GF-D8 (cell line): ENCODE measurements at regions not wholly inside any gene's neighbourhood (a gene's known extent, or its start where the extent isn't known, plus 50 kb on each side); places are given as distances from the start of the nearest gene placed in this dataset.
"Not testable (repeated sequence)": the region's sequence is repeated elsewhere in the genome, so short reads cannot be mapped to it uniquely, and the experiment has no call there.

Experiments
- DNase-seq: peaks from one replicate; lab custom pipeline; 2025; lab: John Stamatoyannopoulos, UW

DNA sequence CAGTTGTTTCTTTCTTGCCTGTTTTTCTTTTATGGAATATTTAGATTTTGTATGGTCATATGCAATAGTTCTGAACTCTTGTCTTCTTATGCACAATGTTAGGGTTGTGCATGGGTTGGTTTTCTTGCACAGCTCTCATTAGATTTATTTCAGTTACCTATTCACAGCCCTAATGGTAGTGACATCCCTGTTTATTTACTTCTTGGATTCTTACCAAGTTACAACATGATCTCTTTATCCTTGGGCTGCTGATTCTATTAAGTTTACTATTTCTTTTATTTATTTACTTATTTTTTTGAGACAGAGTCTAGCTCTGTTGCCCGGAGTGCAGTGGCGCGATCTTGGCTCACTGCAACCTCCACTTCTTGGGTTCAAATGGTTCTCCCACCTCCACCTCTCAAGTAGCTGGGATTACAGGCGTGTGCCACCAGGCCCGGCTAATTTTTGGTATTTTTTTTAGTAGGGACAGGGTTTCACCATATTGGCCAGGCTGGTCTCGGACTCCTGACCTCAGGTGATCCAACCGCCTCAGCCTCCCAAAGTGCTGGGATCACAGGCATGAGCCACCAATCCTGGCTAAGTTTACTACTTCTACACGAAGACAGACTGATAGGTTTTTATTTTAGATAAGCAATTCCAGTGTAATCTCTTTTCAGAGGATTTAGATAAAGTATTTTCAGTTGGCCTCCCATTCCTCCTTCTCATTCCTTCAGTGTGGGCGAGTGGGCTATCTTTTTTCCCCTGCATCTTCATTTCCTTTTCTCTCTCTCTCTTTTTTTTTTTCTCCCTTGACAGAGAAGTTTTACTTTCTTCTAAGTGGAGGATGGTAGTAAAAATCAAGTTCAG, 395.1 kb upstream of the RGS6 start:
- no peak for DNase-seq

- DNase-seq, result no peak
These were observed 393.9 kb upstream of the RGS6 start for GRCh38 chr14:71538288-71538687.

GRCh38 chr14:71538938-71539649, 393.1 kb upstream of the RGS6 start:
- no peak for DNase-seq

DNA sequence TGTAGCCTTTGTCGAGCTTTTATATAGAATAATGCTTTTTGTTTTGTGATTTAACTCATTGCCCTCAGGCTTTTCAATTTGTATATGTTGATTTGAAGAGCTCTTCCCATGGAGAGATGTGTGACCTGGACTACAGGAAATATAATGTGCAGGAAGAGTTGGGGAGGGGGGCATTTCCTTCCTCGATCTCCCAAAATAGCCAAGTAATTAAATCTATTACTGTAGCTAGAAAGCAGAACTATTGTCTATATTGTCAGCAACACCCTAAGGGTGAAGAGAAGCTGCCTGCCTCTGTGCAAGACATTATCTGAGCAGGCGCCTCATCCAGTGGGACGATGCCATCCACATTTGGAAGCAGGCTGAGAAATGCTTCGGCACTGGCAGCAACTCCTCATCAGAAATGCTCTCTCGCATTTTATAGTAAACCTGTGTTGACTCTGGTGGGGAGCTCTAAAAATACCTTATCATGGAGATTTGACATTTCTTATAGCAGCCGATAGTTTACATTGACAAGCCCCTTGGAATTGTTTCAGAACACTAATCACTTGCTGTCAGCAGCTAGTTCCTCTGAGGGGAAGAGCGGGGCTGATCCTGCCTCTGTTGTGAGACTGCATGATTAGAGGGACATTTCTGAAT, 392.5 kb upstream of the RGS6 start:
- no peak for DNase-seq

- DNase-seq, result no peak
These were observed 391.0 kb upstream of the RGS6 start for GRCh38 chr14:71541271-71541670.

GRCh38 chr14:71541973-71542690, 390.1 kb upstream of the RGS6 start:
- DNase-seq, result no peak

DNA sequence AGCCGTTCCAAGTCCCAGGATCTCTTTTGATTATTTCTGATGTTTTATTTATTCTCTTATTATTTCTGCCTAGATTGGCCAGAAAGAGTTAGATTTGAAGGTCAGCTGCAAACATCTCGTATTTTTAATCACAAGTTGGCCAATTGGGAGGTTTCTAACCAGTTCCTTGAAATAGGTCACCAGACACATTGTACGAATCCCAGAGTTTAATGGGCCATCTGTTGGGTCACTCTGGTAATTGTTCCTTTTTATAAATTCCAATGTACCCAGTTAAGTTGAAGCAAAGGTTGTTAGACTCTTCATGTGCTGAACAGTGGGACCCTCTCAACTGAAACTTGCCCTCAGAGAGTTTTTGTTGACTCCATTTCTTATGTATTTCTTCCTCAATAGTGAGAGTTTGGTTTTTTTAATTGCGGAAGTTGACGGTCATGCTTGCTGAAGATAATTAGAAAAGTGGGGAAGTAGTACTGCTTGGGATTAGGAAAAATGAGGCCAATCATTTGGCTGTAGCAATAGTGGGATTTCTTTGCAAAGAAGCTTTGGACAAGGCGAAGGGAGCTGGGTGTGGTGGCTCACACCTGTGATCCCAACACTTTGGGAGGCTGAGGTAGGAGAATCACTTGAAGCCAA, 382.7 kb upstream of the RGS6 start:
- no peak for DNase-seq

- no peak for DNase-seq
These were observed 381.9 kb upstream of the RGS6 start for GRCh38 chr14:71550367-71550766.

GRCh38 chr14:71551291-71551950, 380.8 kb upstream of the RGS6 start:
- DNase-seq, result no peak

GRCh38 chr14:71552809-71553208, 379.4 kb upstream of the RGS6 start:
- DNase-seq, result no peak

DNA sequence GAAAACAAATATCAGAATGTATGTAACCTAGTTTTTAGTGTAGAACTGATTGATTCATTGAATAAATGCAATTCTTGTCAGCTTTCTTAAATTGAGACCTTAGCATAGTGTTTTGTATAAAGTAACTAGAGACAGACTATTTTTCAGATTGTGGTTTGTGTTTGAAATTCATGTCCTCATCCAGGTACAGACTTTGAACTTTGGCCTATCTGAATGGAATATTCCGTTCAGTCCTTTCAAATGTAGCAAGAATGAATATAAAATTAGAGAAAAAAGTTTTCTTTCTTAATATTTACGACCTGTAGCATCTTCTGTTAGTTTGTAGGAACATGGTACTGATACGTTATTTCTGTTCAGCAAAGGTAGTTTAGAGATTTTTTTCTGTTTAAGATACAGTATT, 378.4 kb upstream of the RGS6 start:
- no peak for DNase-seq

GRCh38 chr14:71554323-71554722, 377.9 kb upstream of the RGS6 start:
- DNase-seq, result no peak

DNA sequence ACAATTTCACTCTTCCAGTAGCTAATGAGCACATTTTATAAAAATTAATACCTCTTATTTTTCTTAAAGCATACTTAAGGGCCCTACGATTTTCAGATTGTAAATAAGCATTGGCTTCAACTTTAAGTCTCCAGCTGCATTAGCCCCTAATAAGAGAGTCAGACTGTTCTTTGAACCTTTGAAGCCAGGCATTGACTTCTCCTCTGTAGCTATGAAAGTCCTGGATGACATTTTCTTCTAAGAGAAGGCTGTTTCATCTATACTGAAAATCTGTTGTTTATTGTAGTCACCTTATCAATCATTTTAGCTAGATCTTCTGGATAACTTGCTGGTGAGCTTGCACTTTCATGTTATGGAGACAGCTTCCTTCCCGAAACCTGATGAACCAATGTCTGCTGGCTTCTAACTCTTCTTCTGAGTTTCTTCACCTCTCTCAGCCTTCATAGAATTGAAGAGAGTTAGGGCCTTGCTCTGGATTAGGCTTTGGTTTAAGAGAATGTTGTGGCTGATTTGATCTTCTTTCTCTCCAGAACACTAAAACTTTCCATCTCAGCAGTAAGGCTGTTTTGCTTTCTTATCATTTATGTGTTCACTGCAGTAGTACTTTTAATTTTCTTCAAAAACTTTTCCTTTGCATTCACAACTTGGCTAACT, 377.1 kb upstream of the RGS6 start:
- no peak for DNase-seq

DNA sequence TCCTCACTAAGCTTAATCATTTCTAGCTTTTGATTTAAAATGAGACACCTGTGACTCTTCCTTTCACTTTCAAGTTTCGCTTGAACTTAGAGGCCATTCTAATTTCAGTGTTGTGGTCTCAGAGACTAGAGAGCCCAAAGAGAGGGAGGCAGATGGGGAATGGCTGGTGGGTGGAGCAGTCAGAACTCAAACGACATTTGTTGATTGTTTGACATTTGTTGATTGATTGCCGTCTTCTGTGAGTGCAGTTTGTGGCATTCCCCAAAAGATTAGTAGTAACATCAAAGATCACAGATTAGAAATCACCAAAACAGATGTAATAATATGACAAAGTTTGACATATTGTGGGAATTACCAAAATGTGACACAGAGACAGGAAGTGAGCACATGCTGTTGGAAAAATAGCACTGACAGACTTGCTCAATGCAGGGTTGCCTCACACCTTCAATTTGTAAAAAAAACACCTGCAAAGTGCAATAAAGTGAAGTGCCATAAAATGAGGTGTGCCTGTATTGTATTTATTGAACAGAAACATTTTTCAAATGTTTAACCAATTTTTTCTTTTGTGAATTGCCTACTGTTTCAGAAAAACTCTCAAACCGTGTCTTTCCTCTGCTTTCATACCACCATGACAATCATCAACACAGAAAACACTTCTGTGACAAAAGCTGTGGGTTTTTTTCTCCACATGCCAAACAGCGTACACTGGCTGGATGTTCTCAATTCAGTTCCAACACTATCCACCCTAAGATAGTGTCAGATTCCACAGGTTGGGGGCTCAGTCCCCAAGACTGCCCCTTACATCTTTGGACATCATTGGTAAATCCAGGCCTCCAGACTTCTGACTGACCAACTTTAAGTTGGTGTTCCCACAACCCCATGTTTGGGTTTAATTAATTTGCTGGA, 376.3 kb upstream of the RGS6 start:
- DNase-seq, result no peak

- no peak for DNase-seq
These were observed 375.5 kb upstream of the RGS6 start for GRCh38 chr14:71556730-71557129.

DNA sequence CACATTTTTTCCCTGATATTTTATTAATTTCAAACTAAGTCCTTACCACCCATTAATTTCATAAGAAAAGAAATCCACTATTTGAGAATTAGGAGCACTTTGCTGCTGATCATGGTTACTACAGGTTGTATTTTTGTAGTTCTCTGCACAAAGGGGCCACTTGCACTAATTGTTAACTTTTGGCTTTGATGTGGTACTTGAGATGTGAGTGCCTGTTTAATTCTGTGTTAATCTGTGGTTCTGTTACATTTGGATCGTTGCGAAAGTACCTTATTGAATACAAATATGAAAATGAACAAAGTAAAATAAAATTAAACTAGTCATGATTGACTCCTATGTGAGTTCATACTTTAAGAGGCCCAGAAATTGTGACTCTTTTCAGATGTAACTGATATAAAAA, 374.9 kb upstream of the RGS6 start:
- no peak for DNase-seq

GRCh38 chr14:71558943-71559342, 373.3 kb upstream of the RGS6 start:
- not testable (repeated sequence) for DNase-seq

GRCh38 chr14:71560751-71561150, 371.5 kb upstream of the RGS6 start:
- no peak for DNase-seq

- no peak for DNase-seq
These were observed 368.6 kb upstream of the RGS6 start for GRCh38 chr14:71563492-71564153.
